Stimulated activated naive CD4-positive, alpha-beta T cell (primary cell): ENCODE measurements at regions not wholly inside any gene's neighbourhood (a gene's known extent, or its start where the extent isn't known, plus 50 kb on each side); places are given as distances from the start of the nearest gene placed in this dataset.

ENCODE experiments used
- DNase-seq, 6 experiments: peaks; one replicate each; lab custom pipeline; 2025; lab: John Stamatoyannopoulos, UW

DNA sequence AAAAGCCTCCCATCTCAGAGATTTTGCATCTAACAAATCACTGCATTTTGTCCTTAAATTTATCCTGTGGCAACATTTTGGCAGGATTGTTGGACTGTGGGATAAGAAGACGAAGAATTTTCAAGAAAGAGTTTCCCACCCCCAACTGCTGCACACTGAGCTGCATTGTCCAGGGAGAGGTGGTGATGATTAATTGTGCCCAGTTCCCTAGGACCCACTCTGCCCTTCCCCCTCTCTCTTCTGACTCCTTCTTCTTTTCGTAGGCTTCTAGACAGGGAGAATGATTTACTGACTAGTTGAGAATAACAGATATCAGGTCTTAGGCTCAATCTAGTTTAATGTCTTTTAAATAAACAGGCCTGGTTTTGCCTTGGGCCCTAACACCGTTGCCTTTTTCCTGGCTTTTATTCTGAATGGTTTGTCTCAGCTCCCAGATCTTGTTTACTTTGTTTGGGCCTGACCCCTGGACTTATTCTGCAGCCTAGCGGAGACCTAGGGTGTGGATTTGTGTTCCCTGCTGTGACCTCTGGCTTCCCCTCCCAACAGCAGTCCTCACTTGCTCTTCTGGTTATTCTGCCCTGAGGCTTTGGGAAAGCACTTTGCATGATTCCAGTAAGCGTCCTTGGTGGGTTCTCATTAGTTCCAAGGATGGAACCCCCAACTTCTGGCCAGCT lies 233.3 kb downstream of the INSIG2 start:
- no peak for DNase-seq

DNA sequence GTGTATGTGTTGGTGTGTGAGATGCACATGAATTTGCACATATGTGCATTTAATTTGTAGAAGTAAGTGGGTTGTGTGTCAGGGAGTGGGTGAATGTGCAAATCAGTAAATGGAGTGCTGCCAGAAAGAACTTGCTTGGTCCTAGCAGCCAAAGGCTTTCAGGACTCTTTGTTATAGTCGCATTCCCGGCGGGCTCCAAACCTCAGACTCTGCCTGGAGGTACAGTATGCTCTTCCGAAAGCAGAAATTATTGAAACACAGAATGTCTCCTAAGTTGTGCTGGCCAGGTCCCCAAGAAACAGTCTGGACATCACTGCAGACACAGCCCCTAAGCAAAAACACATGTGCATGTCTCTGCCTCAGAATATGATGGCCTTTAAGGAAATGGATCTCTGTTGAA lies 232.4 kb downstream of the INSIG2 start:
- no peak for DNase-seq

DNA sequence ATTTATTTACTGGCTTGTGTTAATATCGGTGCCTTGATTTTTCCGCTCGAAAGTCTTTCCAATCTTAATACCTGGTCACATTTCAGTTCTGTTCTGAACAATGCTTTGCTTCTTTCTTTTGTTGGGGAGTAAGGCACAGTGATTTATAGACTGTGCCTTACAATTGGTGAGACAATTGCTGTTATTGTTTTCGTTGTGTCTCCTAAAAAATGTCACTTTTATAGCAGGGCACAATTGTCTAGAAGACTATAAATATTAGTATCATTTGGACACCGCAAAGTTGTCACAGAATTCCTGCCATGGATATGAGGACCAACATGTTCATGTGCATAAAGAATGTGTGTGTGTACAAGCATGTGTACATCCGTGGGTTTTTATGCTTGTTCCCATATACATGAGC lies 231.9 kb downstream of the INSIG2 start:
- no peak for DNase-seq

DNA sequence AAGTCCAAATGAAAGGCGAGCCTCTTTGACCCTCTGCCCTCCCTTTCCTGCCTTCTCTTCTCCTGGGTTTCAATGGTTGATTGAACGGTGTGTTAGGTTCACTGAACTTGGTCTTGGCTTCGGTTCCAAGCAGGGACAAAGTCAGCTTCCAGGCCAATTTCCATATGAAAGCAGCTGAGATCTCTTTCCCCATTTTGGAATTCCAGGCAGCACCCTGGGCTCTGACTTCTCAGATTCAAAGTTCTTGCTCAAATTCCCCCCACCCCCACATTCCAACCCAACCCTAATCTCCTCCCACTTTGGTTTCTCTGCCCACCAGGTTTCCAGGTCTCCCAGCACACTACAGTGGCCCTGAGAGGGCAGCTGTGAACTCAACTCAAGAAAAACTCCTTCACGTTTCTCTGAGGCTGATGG lies 231.0 kb downstream of the INSIG2 start:
- DNase-seq, result no peak

DNA sequence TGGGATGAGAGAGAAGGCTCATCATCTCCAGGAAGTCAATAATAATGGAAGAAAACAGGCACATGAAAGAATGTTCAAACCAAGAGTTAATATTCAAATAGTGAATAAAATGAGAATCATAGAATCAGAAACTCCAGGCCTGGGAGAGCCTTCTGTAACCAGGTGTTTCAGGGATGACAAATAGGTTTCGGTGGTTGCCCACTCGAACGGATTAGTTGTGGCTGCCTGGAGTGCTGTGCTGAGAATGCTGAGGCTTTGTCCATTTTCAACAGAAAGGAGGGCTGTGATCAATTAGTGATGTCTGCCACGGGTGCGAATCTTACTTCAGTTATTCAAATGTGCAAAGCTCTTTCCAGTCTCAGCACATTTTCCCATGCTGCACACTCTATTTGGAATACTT lies 227.3 kb downstream of the INSIG2 start:
- no peak for DNase-seq

DNA sequence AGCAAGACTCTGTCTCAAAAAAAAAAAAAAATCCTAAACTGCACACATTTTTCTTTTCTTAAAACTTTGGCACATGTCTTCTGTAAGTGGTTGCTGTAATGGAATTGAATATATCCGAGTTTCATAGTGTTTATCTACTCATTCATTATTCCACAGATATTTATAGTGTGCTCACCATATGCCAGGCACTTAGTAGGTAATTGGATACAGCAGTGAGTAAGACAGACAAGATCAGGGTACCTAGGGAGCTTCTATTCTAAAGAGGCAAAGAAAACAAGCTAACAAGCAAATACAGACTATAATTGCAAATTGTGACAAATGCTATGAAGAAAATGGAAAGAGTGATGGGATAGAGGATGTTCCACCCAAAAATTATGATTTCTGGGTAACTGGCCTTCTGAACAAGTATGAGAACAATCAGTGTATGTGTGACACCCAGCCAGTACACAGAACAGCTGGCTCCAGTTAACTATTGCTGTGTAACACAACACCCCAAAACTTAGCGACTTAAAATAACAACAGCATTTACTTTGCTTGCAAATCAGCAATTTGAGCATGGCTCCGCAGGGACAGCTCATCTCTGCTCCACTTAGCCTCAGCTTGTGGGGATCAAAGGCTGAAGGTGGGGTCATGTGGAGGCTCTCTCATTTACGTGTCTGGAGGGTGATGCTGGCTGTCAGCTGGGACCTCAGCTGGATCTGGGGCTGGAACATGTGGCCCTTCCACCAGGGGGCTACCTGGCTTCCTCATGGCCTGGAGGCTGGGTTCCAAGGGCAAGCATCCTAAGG lies 224.9 kb downstream of the INSIG2 start:
- no peak for DNase-seq

DNA sequence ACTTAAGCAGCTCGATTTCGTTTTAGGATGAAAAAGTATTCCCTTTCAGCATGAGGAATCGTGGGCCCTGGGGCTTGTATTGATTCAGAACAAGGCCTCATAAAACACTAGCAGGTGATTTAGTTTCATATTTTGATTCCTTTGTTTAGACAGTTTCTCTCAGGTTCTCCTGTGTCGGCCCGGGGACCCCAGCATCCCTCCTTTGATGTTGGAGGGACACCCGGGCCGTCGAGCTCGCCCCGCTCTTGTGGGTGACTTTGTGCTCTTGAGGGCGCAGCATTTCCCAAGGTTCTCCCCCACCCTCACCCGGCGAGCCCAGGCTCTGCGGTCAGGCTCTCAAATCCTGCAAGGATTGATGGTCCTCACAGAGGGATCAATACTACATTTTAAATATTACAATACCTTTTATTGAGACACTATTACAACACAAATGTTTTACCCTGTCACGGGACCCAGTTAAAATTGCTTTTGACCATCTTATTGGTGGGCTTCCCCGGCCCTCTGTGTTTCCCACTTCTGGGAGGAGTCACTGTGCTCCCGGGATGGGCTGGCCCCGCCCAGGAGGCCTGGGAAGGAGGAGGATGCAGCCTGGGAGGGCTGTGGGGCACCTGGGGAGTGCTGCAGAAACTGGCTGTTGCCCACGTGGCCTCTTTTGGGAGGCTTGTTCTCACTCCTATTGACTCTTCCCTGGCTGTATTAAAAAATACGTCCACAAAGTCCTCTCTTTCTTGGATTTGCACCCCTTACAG lies 222.6 kb downstream of the INSIG2 start:
- peak in 1 of 6 experiments; percentile 10 for DNase-seq

DNA sequence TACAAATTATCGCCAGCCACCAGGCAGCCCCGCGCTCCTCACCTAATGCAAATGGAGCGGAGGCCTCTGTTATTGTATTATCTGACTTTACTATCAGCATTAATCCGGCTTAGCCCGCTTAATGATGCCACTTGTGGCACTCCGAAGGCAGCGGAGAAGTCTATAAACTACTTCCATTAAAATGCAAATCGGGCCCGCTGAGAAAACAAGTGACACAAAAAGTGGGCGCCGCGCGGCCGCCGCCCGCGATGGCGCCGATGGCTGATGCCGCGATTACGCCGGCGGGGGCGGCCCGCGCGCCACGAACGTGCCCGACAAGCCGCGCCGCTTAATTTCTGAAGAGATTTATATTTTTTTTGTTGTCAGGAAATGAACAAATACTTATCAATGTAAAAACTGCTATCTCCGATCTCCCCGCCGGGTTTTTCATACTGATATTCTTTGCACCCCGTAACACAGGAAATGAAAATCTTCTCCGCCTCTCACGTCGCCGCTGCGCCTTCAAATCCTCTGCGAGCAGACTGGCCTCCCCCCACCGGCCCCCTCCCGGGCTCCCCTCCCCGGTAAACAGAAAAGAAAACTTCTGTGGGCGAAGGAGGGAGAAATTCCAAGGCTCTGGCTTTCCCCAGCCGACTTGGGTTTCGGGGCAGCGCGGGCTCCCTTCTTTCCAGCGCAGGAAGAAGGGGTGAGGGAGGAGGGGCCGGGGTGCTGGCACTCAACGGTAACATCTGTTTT lies 221.8 kb downstream of the INSIG2 start:
- peak; percentile 24 to 90 (median 66) for DNase-seq

DNA sequence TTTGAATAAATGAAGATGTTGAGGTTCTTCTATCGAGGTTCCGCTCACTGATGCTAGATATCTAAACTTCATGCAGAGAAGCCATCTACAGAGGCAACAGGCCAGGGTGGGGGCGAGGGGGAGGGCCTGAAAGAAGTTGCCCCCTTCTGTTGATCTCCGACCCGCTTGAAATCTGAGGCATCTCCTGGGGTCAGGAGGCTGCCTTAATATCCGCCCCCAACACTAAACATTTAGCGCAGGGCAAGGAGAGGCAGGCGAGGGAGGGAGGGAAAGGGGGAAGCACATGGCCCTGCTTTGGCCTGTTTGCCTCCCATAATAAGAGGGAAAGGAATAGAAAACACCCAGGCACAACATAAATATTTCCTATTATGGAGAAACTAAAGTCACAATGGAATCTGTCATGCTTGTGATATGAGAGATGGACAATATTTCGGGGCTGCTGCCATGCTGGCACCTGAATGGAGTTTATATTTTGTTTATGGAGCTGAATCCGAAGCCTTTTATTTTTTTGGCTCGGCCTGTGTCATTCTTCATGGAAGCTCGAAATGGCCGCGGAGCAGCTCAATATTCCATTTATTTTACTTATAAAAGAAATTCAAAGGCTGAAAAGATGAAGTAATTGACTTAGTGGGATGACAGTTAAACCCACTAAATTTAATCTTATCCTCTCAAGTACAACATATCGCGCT lies 221.1 kb downstream of the INSIG2 start:
- no peak for DNase-seq

DNA sequence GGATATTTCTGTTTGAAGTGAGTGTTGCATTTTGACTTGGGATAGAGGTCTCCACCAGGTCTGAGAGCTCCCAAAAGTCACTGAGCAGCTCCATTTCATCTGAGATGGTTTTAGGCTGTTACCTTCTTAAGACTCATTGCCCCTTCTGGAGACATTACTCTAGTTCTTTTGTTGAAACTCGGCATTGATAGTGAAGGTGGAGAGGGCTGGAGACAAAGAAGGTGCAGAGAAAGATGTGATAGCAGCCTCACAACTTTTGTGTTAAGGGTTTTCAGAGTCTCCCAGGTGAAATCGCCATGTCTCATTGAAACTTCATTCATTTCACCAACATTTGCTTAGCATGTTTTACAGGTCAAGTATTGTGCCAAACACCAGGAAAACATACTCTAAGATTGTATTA lies 219.6 kb downstream of the INSIG2 start:
- no peak for DNase-seq

DNA sequence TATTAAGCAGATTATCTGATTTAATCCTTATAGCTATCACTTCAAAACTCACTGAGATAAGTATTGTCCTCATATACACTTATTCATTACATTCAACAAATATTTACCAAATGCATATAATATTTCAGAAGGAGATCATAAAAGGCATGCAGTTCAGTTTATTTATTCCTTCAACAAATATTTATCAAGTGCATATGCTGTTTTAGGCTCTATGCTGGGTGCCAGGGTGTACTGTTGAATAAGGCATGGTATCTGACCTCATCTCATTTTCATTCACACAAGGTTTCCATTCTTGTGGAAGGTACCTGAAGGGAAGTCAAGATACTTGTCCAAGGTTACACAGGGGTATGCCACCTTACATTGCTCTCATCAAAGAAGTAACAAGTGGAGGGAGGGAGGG lies 213.0 kb downstream of the INSIG2 start:
- DNase-seq, result no peak

DNA sequence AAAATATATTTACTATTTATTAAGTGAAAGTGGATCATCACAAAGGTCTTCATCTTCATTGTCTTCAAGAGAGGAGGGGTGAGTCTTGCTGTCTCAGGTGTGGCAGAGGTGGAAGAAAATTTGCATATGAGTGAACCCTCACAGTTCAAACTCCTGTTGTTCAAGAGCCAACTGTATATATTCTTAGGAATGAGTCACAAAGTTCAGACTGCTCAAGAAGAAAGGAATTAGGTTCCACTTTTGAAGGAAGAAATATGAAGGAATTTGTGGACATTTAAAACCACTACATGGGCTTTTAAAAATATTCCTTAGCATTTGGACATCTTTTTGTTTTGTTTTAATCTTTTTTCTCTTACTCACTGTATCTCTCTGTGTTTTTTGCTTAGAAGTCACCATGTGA lies 212.6 kb downstream of the INSIG2 start:
- no peak for DNase-seq

DNA sequence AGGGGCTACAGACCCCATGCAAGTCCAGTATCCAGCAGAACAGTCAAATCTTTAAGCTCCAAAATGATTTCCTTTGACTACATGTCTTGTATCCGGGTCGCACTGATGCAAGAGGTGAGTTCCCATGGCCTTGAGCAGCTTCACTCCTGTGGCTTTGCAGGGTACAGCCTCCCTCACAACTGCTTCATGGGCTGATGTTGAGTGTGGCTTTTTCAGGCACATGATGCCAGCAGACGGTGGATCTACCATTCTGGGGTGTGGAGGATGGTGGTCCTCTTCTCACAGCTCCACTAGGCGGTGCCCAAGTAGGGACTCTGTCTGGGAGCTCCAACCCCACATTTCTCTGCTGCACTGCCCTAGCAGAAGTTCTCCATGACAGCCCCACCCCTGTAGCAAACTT lies 208.4 kb downstream of the INSIG2 start:
- no peak for DNase-seq

DNA sequence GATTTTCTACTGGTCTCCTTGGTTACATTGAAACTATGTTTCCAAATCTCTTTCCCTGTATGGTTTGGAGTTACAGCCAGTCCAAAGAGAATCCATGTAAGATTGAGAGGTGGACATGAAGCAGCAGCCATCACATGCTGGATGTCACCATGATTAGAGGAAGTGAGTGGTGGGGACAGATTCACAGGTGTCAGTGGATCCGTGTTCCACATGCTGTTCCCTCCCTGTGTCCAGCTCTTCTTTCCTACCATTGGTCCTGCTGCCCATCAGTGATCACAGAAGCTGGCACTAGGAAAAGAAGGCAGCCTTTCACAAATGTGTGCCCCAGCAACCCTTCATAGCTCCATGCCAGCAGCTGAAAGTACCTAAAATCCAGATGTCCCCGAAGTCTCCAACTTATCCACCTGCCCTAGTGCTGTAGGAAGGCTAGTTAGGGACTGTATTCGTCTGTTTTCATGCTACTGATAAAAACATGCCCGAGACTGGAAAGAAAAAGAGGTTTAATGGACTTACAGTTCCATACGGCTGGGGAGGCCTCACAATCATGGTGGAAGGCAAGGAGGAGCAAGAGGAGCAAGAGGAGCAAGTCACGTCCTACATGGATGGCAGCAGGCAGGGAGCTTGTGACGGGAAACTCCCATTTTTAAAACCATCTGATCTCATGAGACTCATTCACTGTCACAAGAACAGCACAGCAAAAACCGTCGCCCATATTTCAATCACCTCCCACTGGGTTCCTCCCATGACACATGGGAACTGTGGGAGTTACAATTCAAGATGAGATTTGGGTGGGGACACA lies 207.5 kb downstream of the INSIG2 start:
- no peak for DNase-seq

DNA sequence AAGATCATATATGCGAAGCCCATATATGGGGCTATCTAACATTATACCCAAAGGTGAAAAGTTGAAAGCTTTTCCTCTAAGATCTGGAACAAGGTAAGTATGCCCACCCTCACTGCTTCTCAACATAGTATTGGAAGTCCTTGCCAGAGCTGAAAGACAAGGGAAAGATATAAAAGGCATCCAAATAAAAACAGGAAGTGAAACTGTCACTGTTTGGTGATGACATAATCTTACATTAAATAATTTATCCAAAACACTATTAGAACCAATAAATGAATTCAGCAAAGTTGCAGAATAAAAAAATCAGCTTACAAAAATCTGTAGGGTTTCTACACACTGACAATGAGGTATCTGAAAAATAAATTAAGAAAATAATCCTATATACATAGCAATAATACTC lies 205.8 kb downstream of the INSIG2 start:
- DNase-seq, result no peak

DNA sequence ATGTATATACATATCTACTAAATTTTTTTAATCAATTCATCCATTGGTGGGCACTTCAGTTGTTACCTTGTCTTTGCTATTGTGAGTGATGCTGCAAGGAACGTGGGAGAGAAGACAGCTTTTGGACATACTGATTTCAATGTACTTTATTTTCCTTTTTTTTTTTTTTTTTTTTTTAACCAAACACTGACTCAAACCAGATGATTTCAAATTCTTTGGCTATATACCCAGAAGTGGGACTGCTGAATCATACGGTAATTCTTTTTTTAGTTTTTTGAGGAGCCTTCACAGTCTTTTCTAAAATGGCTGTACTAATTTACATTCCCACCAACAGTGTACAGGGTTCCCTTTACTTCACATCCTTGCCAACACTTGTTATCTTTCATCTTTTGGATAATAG lies 204.7 kb downstream of the INSIG2 start:
- no peak for DNase-seq

DNA sequence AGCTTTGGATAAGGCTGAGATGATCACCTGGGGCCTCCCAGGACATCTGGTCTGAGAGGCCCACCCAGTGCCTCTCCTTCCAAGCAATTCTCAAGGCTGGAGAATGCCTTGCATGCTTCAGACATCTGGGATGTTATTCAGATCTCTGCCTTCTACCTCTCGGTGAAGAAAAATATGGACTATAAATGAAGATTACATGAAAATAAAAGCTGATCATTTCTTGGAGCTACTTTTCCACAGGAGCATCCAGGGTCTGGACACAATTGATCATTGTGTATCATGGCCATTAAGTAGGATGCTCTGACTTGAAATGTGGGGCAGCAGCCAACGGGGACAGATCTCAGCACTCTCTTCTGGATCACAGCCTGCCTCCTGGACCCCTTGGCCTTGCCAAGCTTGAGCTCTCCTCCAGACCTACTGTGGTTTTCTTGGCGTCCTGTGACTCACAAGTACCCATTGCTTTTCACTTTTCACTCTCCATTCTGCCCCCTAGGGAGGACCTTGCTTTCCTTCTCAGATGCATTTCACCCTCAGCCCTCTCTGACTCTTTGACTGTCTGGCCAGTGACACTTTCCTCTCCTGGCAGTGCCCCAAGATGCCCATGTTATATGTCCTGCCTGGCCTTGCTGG lies 203.1 kb downstream of the INSIG2 start:
- DNase-seq, result no peak

DNA sequence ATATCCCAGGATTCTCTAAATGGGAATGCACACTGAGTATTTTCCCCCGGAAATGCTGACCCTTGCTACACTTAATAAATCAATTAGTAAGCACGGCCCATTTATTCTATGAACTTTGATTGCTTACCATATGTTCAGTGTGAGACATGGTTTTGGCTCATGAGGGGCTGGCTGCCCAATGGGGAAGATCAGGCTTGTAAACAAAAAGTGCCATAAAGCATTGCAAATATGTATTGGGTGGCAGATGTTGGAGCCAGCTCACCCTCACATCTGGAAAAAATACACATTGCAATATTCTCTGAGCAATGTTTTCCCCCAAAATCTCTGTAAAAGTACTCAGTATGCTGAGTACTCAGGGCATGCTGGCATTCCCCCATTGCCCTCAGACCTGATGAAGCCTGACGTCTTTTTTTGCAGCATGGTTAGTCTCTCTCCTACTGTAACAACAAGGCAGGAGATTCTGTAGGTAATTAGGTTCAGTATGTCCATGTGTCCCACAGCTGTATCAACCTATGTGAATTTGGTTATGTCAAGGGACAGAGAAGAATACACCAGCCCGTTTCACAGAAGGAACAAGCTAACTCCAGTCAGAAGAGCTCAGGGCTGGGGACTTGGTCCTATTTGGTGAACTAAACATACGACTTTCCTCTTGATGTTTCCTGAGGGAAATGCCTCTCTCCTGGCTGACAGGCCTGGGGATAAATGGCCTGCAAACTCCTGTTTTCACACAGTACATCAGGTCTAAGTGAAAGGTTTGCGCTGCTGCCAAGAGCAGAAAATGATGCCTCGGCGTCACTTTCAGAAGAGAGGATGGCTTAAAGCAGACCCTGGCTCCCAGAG lies 202.4 kb downstream of the INSIG2 start:
- DNase-seq, result no peak

DNA sequence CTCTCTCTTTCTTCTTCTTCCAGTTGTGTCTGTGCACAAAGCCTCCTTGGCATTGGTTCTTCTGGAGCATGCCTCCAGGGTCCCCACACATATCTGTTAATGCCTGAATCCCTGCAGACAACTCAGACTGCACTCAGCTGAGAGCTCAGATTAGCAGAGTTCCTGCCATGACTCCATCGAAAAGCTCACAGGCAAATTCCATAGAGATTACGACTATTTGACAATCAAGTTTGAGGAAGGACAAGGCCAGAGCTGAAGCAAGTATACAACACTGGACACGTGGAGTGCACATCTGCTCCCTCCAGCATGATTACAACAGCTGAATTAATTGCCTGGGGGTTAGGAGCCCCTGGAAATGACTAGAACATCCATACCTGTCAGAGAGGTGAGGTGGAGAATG lies 190.7 kb downstream of the INSIG2 start:
- no peak for DNase-seq

DNA sequence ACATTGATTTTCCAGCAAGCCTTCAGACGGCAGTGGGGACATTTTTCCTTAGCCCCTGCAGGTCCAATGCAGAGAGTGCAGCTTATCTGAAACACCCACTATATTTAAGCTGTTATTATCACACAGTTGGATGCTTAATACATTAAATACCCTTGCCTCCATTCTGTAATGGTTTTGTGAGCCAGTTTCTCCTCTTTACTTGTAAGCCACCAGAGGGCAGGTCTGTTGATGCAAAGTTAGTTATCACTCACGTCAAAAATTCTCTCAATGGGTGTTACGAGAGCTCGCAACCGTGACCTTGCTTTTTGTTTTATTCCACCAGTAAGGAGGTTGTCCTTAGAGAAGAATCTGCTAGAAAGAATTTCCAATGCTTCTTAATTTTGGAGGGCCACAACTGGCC lies 189.8 kb downstream of the INSIG2 start:
- no peak for DNase-seq
